ENCODE measurements at regions not wholly inside any gene's neighbourhood (a gene's known extent, or its start where the extent isn't known, plus 50 kb on each side); places are given as distances from the start of the nearest gene placed in this dataset.
"Not testable (repeated sequence)": the region's sequence is repeated elsewhere in the genome, so short reads cannot be mapped to it uniquely, and the experiment has no call there.

DNA sequence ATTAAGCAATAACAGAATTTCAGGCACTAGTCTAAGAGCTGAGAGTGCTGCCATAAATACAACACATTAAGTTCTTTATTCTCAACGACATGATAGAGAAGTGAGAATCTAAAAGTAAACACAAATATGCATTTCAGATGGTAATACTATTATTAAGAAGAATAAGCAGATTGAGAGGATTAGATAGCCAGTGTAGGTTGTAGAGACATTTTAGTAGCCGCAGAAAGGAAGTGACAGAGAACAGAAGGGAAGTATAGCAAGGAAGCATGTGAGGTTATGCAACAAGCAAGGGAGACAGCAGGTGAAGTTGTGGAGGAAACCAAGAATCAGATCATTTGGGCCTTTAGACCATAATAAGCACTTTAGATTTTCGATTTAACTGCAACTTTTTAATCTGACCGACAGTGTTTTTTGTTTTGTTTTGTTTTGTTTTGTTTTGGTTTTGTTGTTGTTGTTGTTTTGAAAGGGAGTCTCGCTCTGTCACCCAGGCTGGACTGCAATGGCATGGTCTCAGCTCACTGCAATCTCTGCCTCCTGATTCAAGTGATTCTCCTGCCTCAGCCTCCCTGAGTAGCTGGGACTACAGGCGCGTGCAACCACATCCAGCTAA, 737.0 kb upstream of the ADGRB3 start:
- DNase-seq (ENCODE audit: low read depth) = no peak

DNA sequence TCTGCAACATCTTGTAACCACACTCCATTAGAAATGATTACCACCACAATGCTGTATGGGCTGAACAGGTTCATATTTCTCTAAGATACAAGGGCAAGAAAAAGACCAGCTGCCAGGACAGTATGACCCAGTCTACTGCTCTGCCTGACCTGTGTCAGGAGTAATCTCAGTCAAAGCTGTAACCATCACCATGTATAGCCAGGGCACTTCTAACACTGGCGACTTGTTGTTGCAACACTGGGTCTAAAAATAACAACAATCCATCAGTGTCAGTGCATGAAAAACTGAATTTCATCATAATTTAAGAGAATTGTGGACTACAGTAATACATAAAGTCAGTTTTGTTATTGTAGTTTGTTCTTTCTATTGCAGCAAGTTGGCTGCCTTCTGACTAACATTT, 738.6 kb upstream of the ADGRB3 start:
- DNase-seq (ENCODE audit: low read depth) = no peak

DNA sequence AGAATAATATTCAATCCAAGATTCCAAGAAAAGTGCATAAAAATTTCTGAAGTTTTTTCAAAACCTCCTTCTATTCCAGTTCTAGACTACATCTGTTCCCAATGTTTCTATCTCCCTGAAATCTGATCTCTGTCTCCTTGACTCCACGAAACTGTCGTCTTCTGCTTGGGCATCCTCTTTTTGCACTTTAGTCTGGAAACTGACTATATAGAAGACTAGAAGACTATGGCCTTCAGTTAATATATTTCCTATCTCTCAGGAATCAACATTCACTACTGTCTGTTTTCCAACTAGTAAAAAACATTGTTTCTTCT, 745.4 kb upstream of the ADGRB3 start:
- DNase-seq (ENCODE audit: low read depth) = no peak

DNA sequence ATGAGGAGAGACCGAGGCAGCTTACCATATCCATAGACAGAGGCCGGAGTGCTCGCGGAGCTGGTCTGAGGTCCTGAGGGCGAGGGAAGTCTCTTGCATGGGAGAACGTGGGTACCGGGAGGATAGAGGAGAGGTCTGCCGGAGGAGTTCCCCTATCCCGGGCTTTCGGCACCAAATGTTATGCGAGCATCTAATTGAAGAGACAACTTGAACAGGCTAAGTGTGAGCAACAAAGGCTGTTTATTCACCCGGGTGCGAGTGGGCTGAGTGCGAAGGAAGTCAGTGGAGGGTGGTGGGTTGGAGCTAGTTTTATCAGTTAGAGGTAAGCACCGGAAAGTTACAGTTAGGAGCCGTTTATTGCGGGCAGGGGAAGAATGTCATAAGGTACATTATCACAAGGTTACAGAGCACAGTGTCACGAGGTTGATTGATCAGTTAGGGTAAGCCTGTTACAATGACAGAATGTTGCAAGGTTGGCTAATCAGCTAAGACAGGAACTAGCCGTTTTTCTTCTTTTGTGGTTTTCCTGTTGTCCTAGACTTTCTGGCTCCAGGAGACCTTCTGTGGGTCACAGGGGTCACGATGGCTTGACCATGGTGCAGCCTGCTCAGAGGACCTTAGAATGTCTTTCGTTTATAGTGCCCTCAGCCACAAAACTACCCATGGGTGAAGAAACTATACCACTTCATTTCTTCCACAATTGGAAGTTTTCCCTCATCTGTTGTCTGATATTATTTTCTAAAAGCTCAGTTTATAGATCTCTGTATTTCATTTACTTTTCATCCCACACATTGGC, 746.0 kb upstream of the ADGRB3 start:
- DNase-seq (ENCODE audit: low read depth) = no peak

DNA sequence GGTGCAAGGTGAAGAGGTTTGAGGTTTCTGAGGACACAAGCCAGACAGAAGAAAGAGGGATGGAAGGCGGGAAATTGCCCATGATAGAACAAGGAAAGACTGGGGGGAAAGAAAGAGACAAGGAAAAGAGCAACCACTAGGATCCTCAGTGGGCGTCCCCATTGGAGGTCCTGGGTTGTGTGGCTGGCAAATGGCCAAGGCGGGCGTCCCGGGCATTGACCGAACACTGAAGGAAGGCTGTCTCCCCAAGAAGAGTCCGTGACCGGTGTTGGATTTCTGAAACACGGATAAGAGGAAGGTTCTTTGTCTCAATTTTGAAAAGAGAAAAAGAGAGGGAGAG, 746.6 kb upstream of the ADGRB3 start:
- DNase-seq (ENCODE audit: low read depth) = no peak

DNA sequence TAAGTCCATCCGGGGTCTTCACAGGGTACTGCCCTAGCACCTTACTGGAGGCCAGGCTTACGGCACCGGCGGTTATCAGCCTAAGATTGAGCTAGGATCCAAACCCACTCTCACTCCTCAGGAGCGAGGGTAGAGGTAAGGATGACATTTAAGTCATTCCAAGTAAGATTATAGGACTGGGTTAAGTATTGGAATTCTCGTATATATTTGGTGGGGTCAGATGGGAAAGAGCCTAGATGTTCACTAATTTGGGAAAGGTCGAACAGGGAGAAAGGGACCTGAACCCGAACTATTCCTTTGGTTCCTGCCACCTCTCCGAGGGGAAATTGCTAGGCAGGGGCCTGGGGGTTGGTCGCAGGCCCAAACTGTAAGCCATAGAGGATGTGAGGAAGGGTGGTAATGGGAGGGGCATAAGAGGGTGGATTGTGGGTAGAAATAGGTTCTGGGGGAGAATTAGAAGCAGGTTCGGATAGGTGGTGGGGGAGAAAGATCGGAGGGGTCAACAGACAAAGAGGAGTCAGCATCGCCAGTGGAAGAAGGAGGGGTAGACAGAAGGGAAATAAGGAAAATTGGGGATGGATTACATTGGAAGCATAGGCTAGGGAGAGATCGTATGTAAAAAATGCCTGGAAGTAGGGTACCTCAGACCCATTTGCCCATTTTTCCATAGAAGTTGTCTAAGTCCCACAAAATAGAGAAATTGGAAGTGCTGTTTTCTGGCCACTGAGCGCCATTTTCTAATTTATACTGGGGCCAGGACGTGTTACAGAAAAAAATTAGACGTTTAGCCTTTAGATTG, 747.1 kb upstream of the ADGRB3 start:
- DNase-seq (ENCODE audit: low read depth) = no peak

DNA sequence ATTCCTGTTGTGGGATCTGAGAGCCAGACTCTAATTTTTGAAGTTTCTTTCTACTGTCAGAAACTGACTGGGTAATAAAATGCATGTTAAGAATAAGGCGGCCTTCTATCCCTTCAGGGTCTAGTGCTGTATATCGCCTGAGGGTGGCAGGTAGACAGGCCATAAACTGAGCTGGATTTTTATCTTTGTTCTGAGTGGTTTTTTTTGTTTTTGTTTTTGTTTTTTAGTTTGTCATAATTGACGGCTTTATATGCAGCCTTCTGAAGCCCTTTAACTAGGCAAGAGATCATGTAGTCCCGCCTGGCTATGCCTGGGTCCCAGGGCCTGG, 747.7 kb upstream of the ADGRB3 start:
- DNase-seq (ENCODE audit: low read depth) = no peak

DNA sequence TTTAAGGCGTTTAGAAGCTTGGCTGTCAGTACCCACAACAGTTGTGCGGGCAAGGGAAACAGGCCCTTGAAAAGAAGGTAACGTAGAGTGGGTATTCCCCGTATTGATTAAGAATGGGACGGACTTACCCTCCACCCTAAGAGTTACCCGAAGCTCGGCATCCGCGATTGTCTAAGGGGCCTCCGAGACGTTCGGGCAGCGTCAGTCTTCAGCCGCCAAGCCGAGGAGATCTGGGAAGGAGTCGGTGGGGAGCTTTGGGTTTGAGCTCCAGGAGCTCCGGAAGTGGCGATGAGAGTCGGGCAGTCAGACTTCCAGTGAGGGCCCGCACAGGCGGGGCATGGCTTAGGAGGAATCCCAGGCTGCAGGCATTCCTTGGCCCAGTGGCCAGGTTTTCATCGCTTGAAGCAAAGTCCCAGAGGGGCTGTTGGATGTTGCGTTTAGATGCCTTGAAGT, 748.2 kb upstream of the ADGRB3 start:
- DNase-seq (ENCODE audit: low read depth) = no peak

DNA sequence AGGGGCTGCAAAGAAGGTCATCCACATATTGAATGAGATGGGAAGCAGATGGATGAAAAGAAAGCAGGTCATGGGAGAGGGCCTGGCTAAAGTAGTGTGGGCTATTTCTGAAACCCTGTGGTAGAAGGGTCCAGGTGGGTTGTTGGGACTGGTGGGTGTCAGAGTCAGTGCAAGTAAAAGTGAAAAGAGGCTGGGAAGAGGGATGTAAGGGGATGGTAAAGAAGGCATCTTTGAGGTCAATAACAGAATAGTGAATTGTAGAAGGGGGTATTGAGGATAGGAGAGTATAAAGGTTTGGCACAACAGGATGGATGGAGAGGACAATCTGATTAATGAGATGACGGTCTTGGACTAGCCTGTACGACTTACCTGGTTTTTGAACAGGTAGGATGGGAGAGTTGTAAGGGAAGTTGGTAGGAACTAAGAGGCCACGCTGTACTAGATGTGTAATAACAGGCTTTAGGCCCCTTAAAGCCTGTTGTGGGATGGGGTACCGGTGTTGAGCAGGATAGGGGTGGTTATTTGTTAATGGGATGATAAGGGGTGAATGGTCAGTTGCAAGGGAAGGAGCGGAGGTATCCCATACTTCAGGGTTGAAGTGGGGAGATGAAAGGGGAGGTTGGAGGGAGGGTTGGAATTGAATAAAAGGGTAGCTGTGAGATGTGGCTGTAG, 748.9 kb upstream of the ADGRB3 start:
- DNase-seq (ENCODE audit: low read depth) = no peak

DNA sequence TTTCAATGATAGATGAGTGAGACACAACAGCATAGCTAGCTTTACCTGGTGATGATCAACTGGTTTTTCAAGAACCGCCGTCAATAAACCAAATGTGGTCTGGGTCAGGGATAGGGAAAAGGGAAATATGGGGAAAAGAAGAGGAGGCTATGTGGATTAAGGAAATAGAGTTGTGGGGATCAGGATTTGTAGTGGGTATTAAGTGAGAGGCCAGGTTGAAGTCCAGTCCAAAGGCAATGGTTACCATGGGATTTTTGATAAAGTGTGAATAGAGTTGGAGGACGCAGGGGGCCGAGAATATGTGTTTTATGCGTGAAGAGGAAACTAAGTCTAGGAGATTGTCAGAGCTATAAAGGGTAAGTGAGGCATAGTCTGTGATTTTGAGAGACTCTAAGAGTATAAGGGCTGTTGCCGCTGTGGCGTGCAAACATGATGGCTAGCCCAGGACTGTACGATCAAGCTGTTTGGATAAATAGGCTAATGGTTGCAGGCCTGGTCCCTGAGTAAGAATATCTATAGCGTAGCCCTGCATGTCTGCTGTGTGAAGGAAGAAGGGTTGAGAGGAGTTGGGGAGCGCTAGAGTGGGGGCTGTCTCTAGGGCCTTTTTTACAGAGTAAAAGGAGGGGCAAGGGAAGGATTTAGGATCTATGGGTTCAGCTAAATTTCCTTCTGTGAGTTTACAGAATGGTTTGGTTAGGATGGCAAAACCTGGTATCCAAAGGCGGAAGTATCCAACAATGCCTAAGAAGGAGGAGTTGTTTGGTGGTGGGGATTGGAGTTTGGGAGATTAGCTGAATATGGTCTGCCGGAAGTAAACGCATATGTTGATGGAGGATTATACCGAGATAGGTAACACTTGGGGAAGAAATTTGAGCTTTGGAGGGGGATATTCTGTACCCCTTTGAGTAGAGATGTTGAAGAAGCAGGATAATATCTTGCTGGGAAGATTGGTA, 749.7 kb upstream of the ADGRB3 start:
- no peak for DNase-seq (ENCODE audit: low read depth)

DNA sequence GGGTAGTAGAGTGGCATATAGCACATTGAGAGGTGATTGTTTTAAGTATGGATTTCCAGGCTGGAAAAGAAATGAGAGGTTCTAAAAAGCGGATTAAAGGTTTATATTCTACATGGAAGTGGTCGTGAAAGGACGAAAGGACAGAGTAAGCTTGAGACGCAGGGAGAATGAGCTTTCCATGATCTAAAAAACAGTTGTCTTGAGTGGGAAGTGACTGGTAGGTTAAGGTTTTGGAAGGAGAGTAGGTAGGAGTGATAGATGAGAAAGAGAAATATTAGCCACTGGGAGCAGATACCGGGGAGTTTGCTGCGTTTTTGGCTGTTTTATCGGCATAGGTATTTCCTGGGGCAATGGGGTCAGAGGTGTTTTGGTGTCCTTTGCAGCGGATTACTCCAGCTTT, 750.6 kb upstream of the ADGRB3 start:
- DNase-seq (ENCODE audit: low read depth) = no peak

DNA sequence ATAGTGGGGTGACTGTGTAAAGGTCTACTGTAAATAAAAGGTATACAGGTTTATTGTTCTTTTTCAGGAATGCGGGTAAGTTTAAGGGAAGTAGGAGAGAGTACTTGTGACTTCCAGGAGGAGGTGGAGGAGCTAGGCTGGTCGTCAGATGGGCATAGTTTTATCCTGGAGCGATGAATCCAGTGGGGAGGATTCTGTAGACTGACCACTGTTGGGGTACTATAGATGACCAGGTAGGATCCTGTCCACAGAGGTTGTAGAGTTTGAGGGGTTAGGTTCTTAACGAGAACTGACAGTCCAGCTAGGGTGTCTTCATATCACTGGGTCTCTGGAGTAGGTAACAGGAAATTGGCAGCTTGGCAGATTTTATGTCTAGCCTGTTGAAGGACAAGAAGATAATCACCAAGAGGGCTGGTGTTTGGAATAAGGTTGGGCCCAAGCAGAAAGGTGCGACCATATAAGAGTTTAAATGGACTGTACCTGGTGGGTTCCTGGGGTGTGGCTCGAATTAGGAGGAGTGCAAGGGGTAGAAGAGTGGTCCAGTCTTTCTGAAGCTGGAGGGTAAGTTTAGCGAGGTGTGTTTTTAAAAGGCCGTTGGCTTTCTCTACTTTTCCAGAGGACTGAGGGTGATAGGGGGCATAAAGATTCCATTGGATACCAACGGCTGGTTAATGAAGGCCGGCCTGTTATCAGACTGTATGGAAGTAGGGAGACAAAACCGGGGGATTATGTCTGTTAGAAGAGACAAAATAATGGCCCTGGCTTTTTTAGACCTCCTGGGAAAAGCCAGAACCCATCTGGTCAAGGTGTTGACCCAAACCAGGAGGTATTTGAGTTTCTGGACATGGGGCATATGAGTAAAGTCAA, 751.3 kb upstream of the ADGRB3 start:
- no peak for DNase-seq (ENCODE audit: low read depth)

DNA sequence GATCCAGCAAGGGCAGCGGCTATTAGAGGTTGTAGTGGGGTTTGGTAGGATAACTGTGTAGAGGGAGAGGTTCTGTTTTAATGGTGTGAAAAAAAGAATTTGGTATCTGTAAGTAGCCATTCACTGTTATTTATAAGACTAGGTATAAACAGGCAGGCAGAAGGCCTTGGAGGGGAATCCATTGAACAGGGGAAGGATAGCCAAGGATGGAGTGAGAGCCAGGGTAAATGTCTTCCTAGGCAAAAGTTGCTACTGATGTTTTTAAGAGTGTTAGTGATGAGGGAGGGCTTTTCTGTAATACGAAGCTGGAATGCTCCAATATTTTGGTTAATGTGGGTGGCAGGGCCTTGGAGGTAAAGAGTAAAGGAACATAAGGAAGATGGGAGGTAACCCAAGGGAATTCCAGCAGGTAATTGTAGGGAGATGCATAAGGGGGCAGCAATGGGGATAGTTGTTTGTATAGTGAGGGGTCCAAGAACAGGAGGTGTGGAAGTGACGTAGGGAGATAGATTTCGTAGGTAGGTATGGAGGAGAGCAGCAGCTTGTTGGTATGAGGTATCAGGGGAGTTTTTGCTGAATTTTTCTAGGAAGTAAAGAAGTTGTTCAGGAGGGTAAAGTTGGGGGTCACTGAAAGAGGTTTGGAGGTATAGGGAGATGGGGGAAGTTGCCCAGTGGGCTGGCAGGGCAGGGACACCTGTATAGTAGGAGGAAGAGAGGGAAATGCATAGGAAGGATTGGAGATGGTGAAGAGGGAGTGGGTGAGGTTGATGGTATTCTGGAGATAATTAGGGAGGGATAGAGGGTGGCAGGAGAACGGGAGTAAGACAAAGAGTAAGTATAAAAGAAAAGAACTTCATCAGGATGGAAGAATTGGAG, 752.4 kb upstream of the ADGRB3 start:
- no peak for DNase-seq (ENCODE audit: low read depth)

DNA sequence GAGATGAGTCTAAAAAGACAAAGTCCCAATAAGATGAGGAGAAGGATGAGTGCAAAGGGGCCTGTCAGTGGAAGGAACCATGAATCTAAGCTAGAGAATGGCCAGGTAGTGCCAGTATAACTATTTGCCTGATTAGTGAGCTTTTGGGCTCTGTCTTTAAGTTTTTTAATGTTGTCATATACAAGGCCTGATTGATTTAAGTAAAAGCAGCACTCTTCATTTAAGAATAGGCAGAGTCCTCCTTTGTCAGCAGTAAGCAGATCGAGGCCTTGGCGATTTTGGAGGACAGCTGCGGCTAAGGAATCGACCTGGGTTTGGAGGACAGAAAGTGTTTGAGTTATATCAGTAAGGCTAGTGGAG, 753.4 kb upstream of the ADGRB3 start:
- DNase-seq (ENCODE audit: low read depth) = no peak

DNA sequence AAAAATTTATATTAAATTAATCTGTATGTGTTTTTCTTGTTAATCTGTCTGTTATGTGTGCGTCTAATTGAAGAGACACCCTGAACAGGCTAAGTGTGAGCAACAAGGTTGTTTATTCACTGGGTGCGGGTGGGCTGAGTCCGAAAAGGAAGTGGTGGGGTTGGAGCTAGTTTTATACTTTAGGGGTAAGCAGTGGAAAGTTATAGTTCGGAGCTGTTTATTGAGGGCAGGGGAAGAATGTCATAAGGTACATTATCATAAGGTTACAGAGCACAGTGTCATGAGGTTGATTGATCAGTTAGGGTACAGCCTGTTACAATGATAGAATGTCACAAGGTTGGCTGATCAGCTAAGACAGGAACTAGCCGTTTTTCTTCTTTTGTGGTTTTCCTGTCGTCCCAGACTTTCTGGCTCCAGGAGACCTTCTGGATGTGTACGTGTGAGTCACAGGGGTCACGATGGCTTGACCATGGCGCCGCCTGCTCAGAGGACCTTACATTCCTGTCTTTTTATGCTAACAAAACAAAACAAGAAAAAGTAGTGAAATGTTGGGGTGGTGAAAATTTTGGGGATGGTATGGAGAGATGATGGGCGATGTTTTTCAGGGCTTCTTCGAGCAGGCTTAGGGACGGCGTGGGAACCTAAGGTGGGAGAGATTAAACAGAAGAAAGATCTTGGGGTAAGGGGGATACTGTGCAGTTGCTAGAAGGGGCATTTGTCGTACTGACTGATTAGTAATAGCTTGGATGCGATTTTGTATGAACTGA, 754.0 kb upstream of the ADGRB3 start:
- DNase-seq (ENCODE audit: low read depth) = no peak

DNA sequence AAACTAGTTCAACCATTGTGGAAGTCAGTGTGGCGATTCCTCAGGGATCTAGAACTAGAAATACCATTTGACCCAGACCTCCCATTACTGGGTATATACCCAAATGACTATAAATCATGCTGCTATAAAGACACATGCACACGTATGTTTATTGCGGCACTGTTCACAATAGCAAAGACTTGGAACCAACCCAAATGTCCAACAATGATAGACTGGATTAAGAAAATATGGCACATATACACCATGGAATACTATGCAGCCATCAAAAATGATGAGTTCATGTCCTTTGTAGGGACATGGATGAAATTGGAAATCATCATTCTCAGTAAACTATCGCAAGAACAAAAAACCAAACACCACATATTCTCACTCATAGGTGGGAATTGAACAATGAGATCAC, 754.7 kb upstream of the ADGRB3 start:
- DNase-seq (ENCODE audit: low read depth) = not testable (repeated sequence)

DNA sequence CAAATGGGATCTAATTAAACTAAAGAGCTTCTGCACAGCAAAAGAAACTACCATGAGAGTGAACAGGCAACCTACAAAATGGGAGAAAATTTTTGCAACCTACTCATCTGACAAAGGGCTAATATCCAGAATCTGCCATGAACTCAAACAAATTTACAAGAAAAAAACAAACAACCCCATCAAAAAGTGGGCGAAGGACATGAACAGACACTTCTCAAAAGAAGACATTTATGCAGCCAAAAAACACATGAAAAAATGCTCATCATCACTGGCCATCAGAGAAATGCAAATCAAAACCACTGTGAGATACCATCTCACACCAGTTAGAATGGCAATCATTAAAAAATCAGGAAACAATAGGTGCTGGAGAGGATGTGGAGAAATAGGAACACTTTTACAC, 755.2 kb upstream of the ADGRB3 start:
- not testable (repeated sequence) for DNase-seq (ENCODE audit: low read depth)

DNA sequence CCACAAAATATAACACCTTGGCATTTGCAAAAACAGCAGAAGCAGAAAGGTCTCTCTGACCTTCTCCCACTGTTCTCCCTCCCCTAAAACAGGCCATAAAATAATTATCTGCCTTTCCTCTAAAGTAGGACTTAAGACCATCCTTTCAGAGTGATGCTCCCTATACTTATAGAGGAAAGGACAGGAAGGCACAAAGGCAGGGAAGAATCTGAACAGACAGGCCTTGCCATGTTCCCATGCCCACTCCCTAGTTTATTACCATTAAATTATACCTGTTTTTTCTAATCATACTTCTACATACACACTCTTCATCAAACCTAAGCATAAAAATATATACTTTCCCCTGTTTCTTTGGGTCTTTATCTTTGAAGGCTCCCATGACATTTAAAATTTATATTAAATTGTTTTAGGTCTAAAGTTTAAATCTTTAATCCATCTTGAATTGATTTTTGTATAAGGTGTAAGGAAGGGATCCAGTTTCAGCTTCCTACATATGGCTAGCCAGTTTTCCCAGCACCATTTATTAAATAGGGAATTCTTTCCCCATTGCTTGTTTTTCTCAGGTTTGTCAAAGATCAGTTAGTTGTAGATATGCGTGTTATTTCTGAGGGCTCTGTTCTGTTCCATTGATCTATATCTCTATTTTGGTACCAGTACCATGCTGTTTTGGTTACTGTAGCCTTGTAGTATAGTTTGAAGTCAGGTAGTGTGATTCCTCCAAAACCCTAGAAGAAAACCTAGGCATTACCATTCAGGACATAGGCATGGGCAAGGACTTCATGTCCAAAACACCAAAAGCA, 755.8 kb upstream of the ADGRB3 start:
- DNase-seq (ENCODE audit: low read depth) = not testable (repeated sequence)
